ENCODE measurements at regions not wholly inside any gene's neighbourhood (a gene's known extent, or its start where the extent isn't known, plus 50 kb on each side); places are given as distances from the start of the nearest gene placed in this dataset.

DNA sequence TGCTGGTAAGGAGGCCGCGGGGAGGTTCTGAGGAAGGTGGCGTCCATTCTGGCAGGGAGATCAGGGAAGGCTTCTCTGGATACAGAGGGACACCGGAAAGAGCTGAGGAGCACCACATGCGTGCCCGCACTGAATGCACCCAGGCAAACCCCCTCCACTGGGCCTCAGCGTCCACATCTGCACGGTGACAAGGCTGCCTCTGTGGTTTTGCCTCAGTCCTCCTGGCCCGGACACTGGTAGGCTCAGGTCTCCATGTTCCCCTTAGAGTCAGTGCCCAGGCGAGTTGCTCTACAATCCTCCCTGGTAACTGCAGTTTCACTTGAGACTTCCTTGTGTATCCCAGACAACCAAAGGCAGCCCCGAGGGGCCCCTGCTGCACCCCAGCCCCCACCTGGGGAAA is 173.3 kb downstream of the MELK start:
- TF ChIP-seq, protein P1, sequence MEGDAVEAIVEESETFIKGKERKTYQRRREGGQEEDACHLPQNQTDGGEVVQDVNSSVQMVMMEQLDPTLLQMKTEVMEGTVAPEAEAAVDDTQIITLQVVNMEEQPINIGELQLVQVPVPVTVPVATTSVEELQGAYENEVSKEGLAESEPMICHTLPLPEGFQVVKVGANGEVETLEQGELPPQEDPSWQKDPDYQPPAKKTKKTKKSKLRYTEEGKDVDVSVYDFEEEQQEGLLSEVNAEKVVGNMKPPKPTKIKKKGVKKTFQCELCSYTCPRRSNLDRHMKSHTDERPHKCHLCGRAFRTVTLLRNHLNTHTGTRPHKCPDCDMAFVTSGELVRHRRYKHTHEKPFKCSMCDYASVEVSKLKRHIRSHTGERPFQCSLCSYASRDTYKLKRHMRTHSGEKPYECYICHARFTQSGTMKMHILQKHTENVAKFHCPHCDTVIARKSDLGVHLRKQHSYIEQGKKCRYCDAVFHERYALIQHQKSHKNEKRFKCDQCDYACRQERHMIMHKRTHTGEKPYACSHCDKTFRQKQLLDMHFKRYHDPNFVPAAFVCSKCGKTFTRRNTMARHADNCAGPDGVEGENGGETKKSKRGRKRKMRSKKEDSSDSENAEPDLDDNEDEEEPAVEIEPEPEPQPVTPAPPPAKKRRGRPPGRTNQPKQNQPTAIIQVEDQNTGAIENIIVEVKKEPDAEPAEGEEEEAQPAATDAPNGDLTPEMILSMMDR (IDR thresholded peaks at IDR 0.05), result no peak
- TF ChIP-seq EZH2 (IDR thresholded peaks at IDR 0.05; ENCODE audit: borderline replicate concordance, insufficient read depth, low read depth, low read length, poor library complexity, severe bottlenecking), result no peak
- no peak overlapping the region for H3K4me3 Mint-ChIP-seq
- H3K4me1 ChIP-seq (ENCODE audit: control insufficient read depth in 2 of 2, insufficient read depth in 2 of 2, low read length in 2 of 2), result peaks cover 0 to 5% of the 10 kb centered on the region in 2 donors
- H3K9me3 Mint-ChIP-seq (ENCODE audit: insufficient read depth), result no peaks in the 10 kb centered on the region
- POLR2A ChIA-PET, result no interaction called here
- H3K36me3 ChIP-seq (replicated peaks in 1 of 2; ENCODE audit: control extremely low read depth in 1 of 2, control insufficient read depth in 1 of 2, extremely low read depth in 1 of 2, insufficient read depth in 2 of 2, low read length in 1 of 2), result no peaks in the 10 kb centered on the region
- intact Hi-C loops (cut with micrococcal nuclease), result no loop called here
- no peak for ATAC-seq (ENCODE audit: low read depth)
- no peak overlapping the region for H3K27ac ChIP-seq (ENCODE audit: low read length in 2 of 2)
- H3K4me1 Mint-ChIP-seq, result peaks cover 2% of the 10 kb centered on the region
- no peak for DNase-seq
- no peak overlapping the region for H3K4me3 ChIP-seq (ENCODE audit: control extremely low read depth in 1 of 5, extremely low read depth in 1 of 5, insufficient read depth in 1 of 5, low read depth in 2 of 5, low read length in 4 of 5)
- H4K20me1 ChIP-seq (ENCODE audit: control insufficient read depth, insufficient read depth, low read length, poor library complexity, severe bottlenecking), result no peaks in the 10 kb centered on the region
- H2AFZ ChIP-seq (ENCODE audit: insufficient read depth, low read depth, low read length, poor library complexity, severe bottlenecking), result no peak overlapping the region
- no peak overlapping the region for H3K9ac ChIP-seq (ENCODE audit: low read length)
- CTCF ChIA-PET, result interaction anchor here (1.2 kb wide), 1 partner anchor 111 kb away, joined by 4 read pairs; no protein-coding TSS in a partner anchor
- 93% methylated on average over 10 of the region's 11 CpGs for WGBS (ENCODE audit: insufficient coverage)
- peaks cover 0 to 37% (median 21%) of the 10 kb centered on the region in 4 experiments for H3K27me3 ChIP-seq (replicated peaks in 1 of 4; ENCODE audit: control extremely low read depth in 1 of 4, control insufficient read depth in 3 of 4, insufficient read depth in 4 of 4, low read length in 3 of 4)
- H3K4me2 ChIP-seq (replicated peaks; ENCODE audit: low read depth, low read length, poor library complexity, severe bottlenecking), result no peak overlapping the region
- no peak overlapping the region for H3K27ac Mint-ChIP-seq
- peaks cover 0 to 6% (median 0%) of the 10 kb centered on the region in 3 donors for H3K9me3 ChIP-seq (ENCODE audit: control extremely low read depth in 1 of 3, control insufficient read depth in 2 of 3, insufficient read depth in 1 of 3, low read length in 2 of 3)
- H3K27me3 Mint-ChIP-seq, result peaks cover 49% of the 10 kb centered on the region
- no peaks in the 10 kb centered on the region for H3K79me2 ChIP-seq (ENCODE audit: control insufficient read depth, insufficient read depth, low read length)

DNA sequence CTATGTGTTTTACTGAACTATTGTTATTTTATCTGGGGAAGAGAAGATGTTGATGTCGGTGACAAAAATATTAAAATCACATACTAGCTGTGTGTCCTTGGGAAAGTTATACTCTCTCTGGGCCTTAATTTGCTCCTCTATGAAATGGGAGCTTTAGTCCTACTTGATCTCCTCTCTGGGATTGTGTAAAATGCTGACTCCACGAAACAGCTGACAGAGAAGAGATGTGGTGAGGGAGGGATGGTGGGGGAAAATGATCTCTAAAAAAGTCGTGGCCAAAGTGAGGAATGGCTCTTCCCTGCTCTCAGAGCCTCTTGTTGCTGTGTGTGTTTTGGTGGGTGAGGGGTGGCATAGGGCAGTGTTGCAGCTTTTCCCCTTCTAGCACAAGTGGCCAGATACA is 173.7 kb downstream of the MELK start:
- H3K27ac ChIP-seq (ENCODE audit: low read length in 2 of 2), result no peak overlapping the region
- no peak overlapping the region for H2AFZ ChIP-seq (ENCODE audit: insufficient read depth, low read depth, low read length, poor library complexity, severe bottlenecking)
- no peaks in the 10 kb centered on the region for H3K36me3 ChIP-seq (replicated peaks in 1 of 2; ENCODE audit: control extremely low read depth in 1 of 2, control insufficient read depth in 1 of 2, extremely low read depth in 1 of 2, insufficient read depth in 2 of 2, low read length in 1 of 2)
- H3K9me3 Mint-ChIP-seq (ENCODE audit: insufficient read depth), result no peaks in the 10 kb centered on the region
- intact Hi-C loops (cut with micrococcal nuclease), result no loop called here
- no peaks in the 10 kb centered on the region for H4K20me1 ChIP-seq (ENCODE audit: control insufficient read depth, insufficient read depth, low read length, poor library complexity, severe bottlenecking)
- CTCF ChIA-PET, result interaction anchor here (1.2 kb wide), 1 partner anchor 112 kb away, joined by 4 read pairs; no protein-coding TSS in a partner anchor
- ATAC-seq (ENCODE audit: low read depth), result no peak
- no peak for TF ChIP-seq EZH2 (IDR thresholded peaks at IDR 0.05; ENCODE audit: borderline replicate concordance, insufficient read depth, low read depth, low read length, poor library complexity, severe bottlenecking)
- TF ChIP-seq, protein P1 (IDR thresholded peaks at IDR 0.05), result no peak
- H3K79me2 ChIP-seq (ENCODE audit: control insufficient read depth, insufficient read depth, low read length), result no peaks in the 10 kb centered on the region
- WGBS (ENCODE audit: insufficient coverage), result 46% methylated on average over 2 of the region's 3 CpGs
- H3K4me1 Mint-ChIP-seq, result peaks cover 2% of the 10 kb centered on the region
- peaks cover 0 to 5% of the 10 kb centered on the region in 2 donors for H3K4me1 ChIP-seq (ENCODE audit: control insufficient read depth in 2 of 2, insufficient read depth in 2 of 2, low read length in 2 of 2)
- H3K9ac ChIP-seq (ENCODE audit: low read length), result no peak overlapping the region
- peaks cover 48% of the 10 kb centered on the region for H3K27me3 Mint-ChIP-seq
- H3K27ac Mint-ChIP-seq, result no peak overlapping the region
- no peak for DNase-seq
- POLR2A ChIA-PET, result no interaction called here
- H3K4me3 Mint-ChIP-seq, result no peak overlapping the region
- H3K4me3 ChIP-seq (ENCODE audit: control extremely low read depth in 1 of 5, extremely low read depth in 1 of 5, insufficient read depth in 1 of 5, low read depth in 2 of 5, low read length in 4 of 5), result no peak overlapping the region
- H3K27me3 ChIP-seq (replicated peaks in 1 of 4; ENCODE audit: control extremely low read depth in 1 of 4, control insufficient read depth in 3 of 4, insufficient read depth in 4 of 4, low read length in 3 of 4), result peaks cover 0 to 37% (median 19%) of the 10 kb centered on the region in 4 experiments
- H3K9me3 ChIP-seq (ENCODE audit: control extremely low read depth in 1 of 3, control insufficient read depth in 2 of 3, insufficient read depth in 1 of 3, low read length in 2 of 3), result peaks cover 0 to 6% (median 0%) of the 10 kb centered on the region in 3 donors
- H3K4me2 ChIP-seq (replicated peaks; ENCODE audit: low read depth, low read length, poor library complexity, severe bottlenecking), result no peak overlapping the region
